AG04449 (cell line): ENCODE measurements at regions not wholly inside any gene's neighbourhood (a gene's known extent, or its start where the extent isn't known, plus 50 kb on each side); places are given as distances from the start of the nearest gene placed in this dataset.
"Not testable (repeated sequence)": the region's sequence is repeated elsewhere in the genome, so short reads cannot be mapped to it uniquely, and the experiment has no call there.

Experiments used
- CTCF ChIA-PET: fragments of 350-600 bp; formaldehyde crosslinking; extraction: SDS; loops from one replicate; lab custom pipeline; 2021; ENCODE audit warnings: antibody characterized with exemption; lab: Yijun Ruan, JAX
- POLR2A ChIA-PET: fragments of 400-600, 350-600 bp; formaldehyde crosslinking; extraction: SDS; loops from one replicate; lab custom pipeline; 2020; ENCODE audit warnings: antibody characterized with exemption, inconsistent platforms; lab: Yijun Ruan, JAX
- DNase-seq: peaks from one replicate; pipeline ENCODE4 v3.0.0-alpha.2; 2010; ENCODE audit warnings: low read depth, low spot score
- H3K4me3 ChIP-seq: 2 replicates; pipeline ENCODE4 v1.5.1; 2011; ENCODE audit warnings: low read depth, mild to moderate bottlenecking, control low read depth, low read length
- CTCF ChIP-seq: IDR thresholded peaks from one replicate; pipeline ENCODE4 v1.5.1; 2011; ENCODE audit warnings: mild to moderate bottlenecking, moderate library complexity, low read length, control low read depth, inconsistent platforms; ENCODE audit not compliant: insufficient read depth; ENCODE audit errors: missing control alignments

- CTCF ChIA-PET = interaction anchor here (1.1 to 1.2 kb wide), 2 partner anchors 10 to 572 kb away, joined by 3 to 4 read pairs; no protein-coding TSS in a partner anchor
- DNase-seq = no peak
- no peak for TF ChIP-seq CTCF
- H3K4me3 ChIP-seq = no peak overlapping the region
- POLR2A ChIA-PET = no interaction called here
Observed at GRCh38 chr16:65698791-65699321, 577.0 kb upstream of the CDH11 start.

- ChIA-PET POLR2A (no interaction called here), CTCF (interaction anchor here (1.3 kb wide), 1 partner anchor 8 kb away, joined by 3 read pairs; no protein-coding TSS in a partner anchor)
- DNase-seq = no peak
- no peak overlapping the region for H3K4me3 ChIP-seq
- no peak for TF ChIP-seq CTCF
Observed at GRCh38 chr16:65697521-65697920, 575.7 kb upstream of the CDH11 start.

GRCh38 chr16:65697065-65697464 lies 575.2 kb upstream of the CDH11 start:
- CTCF ChIA-PET = interaction anchor here (1.3 kb wide), 1 partner anchor 8 kb away, joined by 3 read pairs; no protein-coding TSS in a partner anchor
- H3K4me3 ChIP-seq = no peak overlapping the region
- TF ChIP-seq CTCF = no peak
- no peak for DNase-seq
- POLR2A ChIA-PET = no interaction called here

- H3K4me3 ChIP-seq, POLR2A ChIA-PET, CTCF ChIA-PET, DNase-seq: not testable (repeated sequence)
Observed at GRCh38 chr16:65691846-65692245, 570.0 kb upstream of the CDH11 start.

- H3K4me3 ChIP-seq = no peak overlapping the region
- CTCF ChIA-PET = no interaction called here
- no peak for DNase-seq
- POLR2A ChIA-PET = no interaction called here
- no peak for TF ChIP-seq CTCF
Observed at GRCh38 chr16:65689726-65690125, 567.9 kb upstream of the CDH11 start.

- H3K4me3 ChIP-seq = no peak overlapping the region
- DNase-seq = no peak
- POLR2A ChIA-PET = no interaction called here
- CTCF ChIA-PET = no interaction called here
- no peak for TF ChIP-seq CTCF
Observed at GRCh38 chr16:65688301-65688700, 566.4 kb upstream of the CDH11 start.

GRCh38 chr16:65684230-65684629 lies 562.4 kb upstream of the CDH11 start:
- ChIA-PET POLR2A (no interaction called here), CTCF (no interaction called here)
- TF ChIP-seq CTCF = no peak
- DNase-seq = no peak
- H3K4me3 ChIP-seq = no peak overlapping the region
